Endothelial cell (in vitro differentiated cells): ENCODE measurements at regions not wholly inside any gene's neighbourhood (a gene's known extent, or its start where the extent isn't known, plus 50 kb on each side); places are given as distances from the start of the nearest gene placed in this dataset.

Experiments used
- DNase-seq: peaks from one replicate; pipeline ENCODE4 v3.0.0; 2021; ENCODE audit warnings: low spot score
- H3K27ac Mint-ChIP-seq: one replicate; pipeline ENCODE4 v1.8.0; 2021; ENCODE audit warnings: mixed read lengths, inconsistent platforms; ENCODE audit not compliant: unreplicated experiment
- H3K27me3 Mint-ChIP-seq: one replicate; pipeline ENCODE4 v1.8.0; 2021; ENCODE audit warnings: mild to moderate bottlenecking, moderate library complexity, mixed read lengths, inconsistent platforms; ENCODE audit not compliant: unreplicated experiment
- H3K36me3 Mint-ChIP-seq: one replicate; pipeline ENCODE4 v1.8.0; 2021; ENCODE audit warnings: mild to moderate bottlenecking, low read depth, mixed read lengths, inconsistent platforms; ENCODE audit not compliant: unreplicated experiment
- H3K4me1 Mint-ChIP-seq: one replicate; pipeline ENCODE4 v1.8.0; 2021; ENCODE audit warnings: mild to moderate bottlenecking, mixed read lengths, inconsistent platforms; ENCODE audit not compliant: unreplicated experiment
- H3K4me3 Mint-ChIP-seq: one replicate; pipeline ENCODE4 v1.8.0; 2021; ENCODE audit warnings: mild to moderate bottlenecking, mixed read lengths, inconsistent platforms; ENCODE audit not compliant: unreplicated experiment
- H3K9me3 Mint-ChIP-seq: one replicate; pipeline ENCODE4 v1.8.0; 2021; ENCODE audit warnings: mixed read lengths, inconsistent platforms; ENCODE audit not compliant: unreplicated experiment
- TF ChIP-seq, protein P1 (sequence below): fragments of 200-600 bp; sonication (generic); IDR thresholded peaks from one replicate; pipeline ENCODE4 v1.5.0; 2021; ENCODE audit warnings: antibody characterized with exemption; ENCODE audit not compliant: unreplicated experiment

DNA sequence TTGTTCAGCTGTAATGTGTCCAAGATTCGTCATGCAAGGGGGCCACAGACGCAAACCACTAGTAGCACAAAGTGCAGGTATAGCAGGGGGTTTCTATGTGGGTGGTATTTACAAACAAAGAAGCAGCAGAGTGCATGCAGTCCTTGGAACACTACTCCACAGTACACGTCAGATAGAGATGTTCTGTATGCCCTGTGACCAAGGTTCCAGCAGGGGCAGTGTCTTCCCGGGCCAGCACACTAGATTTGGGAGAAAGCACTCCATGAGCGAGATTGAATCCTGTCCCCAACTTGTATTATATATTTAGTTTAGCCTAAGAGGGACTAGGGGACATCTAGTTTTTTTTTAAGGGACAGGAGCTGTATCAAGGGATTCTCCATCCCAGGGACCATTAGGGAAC, 54.4 kb upstream of the ESX1 start:
- H3K27me3 Mint-ChIP-seq, result peaks cover 2% of the 10 kb centered on the region
- H3K27ac Mint-ChIP-seq, result no peak overlapping the region
- TF ChIP-seq, protein P1, sequence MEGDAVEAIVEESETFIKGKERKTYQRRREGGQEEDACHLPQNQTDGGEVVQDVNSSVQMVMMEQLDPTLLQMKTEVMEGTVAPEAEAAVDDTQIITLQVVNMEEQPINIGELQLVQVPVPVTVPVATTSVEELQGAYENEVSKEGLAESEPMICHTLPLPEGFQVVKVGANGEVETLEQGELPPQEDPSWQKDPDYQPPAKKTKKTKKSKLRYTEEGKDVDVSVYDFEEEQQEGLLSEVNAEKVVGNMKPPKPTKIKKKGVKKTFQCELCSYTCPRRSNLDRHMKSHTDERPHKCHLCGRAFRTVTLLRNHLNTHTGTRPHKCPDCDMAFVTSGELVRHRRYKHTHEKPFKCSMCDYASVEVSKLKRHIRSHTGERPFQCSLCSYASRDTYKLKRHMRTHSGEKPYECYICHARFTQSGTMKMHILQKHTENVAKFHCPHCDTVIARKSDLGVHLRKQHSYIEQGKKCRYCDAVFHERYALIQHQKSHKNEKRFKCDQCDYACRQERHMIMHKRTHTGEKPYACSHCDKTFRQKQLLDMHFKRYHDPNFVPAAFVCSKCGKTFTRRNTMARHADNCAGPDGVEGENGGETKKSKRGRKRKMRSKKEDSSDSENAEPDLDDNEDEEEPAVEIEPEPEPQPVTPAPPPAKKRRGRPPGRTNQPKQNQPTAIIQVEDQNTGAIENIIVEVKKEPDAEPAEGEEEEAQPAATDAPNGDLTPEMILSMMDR, result no peak
- H3K4me3 Mint-ChIP-seq, result no peak overlapping the region
- H3K36me3 Mint-ChIP-seq, result no peaks in the 10 kb centered on the region
- H3K9me3 Mint-ChIP-seq, result no peaks in the 10 kb centered on the region
- H3K4me1 Mint-ChIP-seq, result peaks cover 4% of the 10 kb centered on the region
- DNase-seq, result no peak

DNA sequence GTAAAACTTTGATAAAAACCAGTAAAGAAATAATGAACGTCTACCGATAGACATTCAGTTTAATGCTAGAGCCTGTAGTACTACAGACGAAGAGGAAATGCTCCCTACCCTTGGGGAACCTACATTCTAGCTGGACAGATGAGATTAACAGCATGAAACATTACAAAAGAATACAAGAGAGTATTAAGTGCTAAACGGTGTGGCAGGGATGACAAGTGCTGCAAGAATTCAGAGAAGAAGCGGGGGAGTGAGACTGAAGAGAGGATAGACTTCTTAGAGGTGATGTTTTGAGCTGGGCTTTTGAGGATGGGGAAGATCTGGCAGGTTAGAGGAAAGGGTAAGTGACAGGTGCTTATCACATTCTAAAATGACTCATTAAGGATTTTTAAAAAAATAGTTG, 52.6 kb upstream of the ESX1 start:
- no peak for DNase-seq
- Mint-ChIP-seq H3K9me3 (no peaks in the 10 kb centered on the region), H3K4me3 (no peak overlapping the region), H3K27me3 (peaks cover 1% of the 10 kb centered on the region), H3K27ac (no peak overlapping the region), H3K36me3 (no peaks in the 10 kb centered on the region), H3K4me1 (peaks cover 4% of the 10 kb centered on the region)
- TF ChIP-seq, protein P1, result no peak

DNA sequence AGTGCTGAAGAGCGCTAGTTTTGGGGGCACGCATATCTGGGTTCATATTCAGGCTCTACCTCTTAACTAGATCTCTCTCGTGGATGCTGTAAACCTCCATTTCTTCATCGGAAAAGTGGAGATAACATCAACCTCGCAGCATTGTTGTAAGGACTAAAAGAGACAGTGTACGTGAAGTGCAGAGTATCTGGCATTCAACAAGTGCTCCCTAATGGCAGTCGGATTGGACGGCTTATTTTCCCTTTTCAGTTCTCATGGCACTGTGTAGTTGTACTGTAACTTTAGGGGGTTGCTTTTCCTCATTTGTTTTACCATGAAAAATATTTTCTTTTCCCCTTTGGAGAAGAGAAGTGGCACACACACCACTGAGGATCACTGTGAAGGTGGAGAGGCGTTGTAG, 51.4 kb upstream of the ESX1 start:
- H3K27me3 Mint-ChIP-seq, result peaks cover 2% of the 10 kb centered on the region
- peaks cover 1% of the 10 kb centered on the region for H3K4me1 Mint-ChIP-seq
- no peaks in the 10 kb centered on the region for H3K9me3 Mint-ChIP-seq
- TF ChIP-seq, protein P1, result no peak
- no peak overlapping the region for H3K4me3 Mint-ChIP-seq
- DNase-seq, result no peak
- no peaks in the 10 kb centered on the region for H3K36me3 Mint-ChIP-seq
- H3K27ac Mint-ChIP-seq, result no peak overlapping the region
